ENCODE measurements at regions not wholly inside any gene's neighbourhood (a gene's known extent, or its start where the extent isn't known, plus 50 kb on each side); places are given as distances from the start of the nearest gene placed in this dataset.
"Not testable (repeated sequence)": the region's sequence is repeated elsewhere in the genome, so short reads cannot be mapped to it uniquely, and the experiment has no call there.

- H3K27me3 ChIP-seq: peaks cover 6% of the 10 kb centered on the region
- no peaks in the 10 kb centered on the region for H3K36me3 ChIP-seq (replicated peaks in 1 of 2)
- no peak overlapping the region for H3K4me3 ChIP-seq
- TF ChIP-seq CTCF (IDR thresholded peaks at IDR 0.05) (no peak), POLR2A (IDR thresholded peaks at IDR 0.05) (no peak)
- DNase-seq: no peak
- no peaks in the 10 kb centered on the region for H3K9me3 ChIP-seq (replicated peaks in 1 of 3)
- intact Hi-C loops (cut with DNase I): no loop called here
- no peak overlapping the region for H3K27ac ChIP-seq
- 49 to 69% (median 58%) methylated on average over 2 of the region's 2 CpGs for WGBS, 4 donors
- H3K4me1 ChIP-seq (replicated peaks in 1 of 2): no peaks in the 10 kb centered on the region
Measured at GRCh38 chr14:105989566-105990302, 463.4 kb downstream of the TMEM121 start.

- H3K27me3 ChIP-seq; H3K9me3 ChIP-seq (replicated peaks in 1 of 3); H3K27ac ChIP-seq; H3K4me1 ChIP-seq (replicated peaks in 1 of 2); DNase-seq; H3K4me3 ChIP-seq; H3K36me3 ChIP-seq (replicated peaks in 1 of 2); intact Hi-C loops (cut with DNase I): not testable (repeated sequence)
- 17 to 32% (median 22%) methylated on average over 5 of the region's 5 CpGs for WGBS, 4 donors
Measured at GRCh38 chr14:105991677-105992076, 465.3 kb downstream of the TMEM121 start.

GRCh38 chr14:105993814-105994213 lies 467.4 kb downstream of the TMEM121 start:
- DNase-seq: no peak
- WGBS, 4 donors: 62 to 78% (median 77%) methylated on average over 3 to 8 of the region's 8 CpGs
- TF ChIP-seq CTCF (IDR thresholded peaks at IDR 0.05): no peak
- no peak for TF ChIP-seq POLR2A (IDR thresholded peaks at IDR 0.05)
- H3K4me1 ChIP-seq (replicated peaks in 1 of 2): no peaks in the 10 kb centered on the region
- intact Hi-C loops (cut with DNase I): no loop called here
- H3K27me3 ChIP-seq: peaks cover 6% of the 10 kb centered on the region
- no peak overlapping the region for H3K4me3 ChIP-seq
- no peaks in the 10 kb centered on the region for H3K36me3 ChIP-seq (replicated peaks in 1 of 2)
- H3K27ac ChIP-seq: no peak overlapping the region
- H3K9me3 ChIP-seq (replicated peaks in 1 of 3): no peaks in the 10 kb centered on the region

GRCh38 chr14:105995011-105995710 lies 468.8 kb downstream of the TMEM121 start:
- DNase-seq; H3K4me1 ChIP-seq (replicated peaks in 1 of 2); intact Hi-C loops (cut with DNase I): not testable (repeated sequence)

GRCh38 chr14:105998597-105998996 lies 472.2 kb downstream of the TMEM121 start:
- H3K27me3 ChIP-seq; H3K27ac ChIP-seq; H3K4me1 ChIP-seq (replicated peaks in 1 of 2); H3K36me3 ChIP-seq (replicated peaks in 1 of 2); intact Hi-C loops (cut with DNase I); H3K4me3 ChIP-seq; H3K9me3 ChIP-seq (replicated peaks in 1 of 3); DNase-seq: not testable (repeated sequence)
- 82 to 96% (median 86%) methylated on average over 1 of the region's 1 CpG for WGBS, 4 donors

More at GRCh38 chr14:105995011-105995710, 468.8 kb downstream of the TMEM121 start:
- 41 to 45% (median 43%) methylated on average over 3 to 4 of the region's 4 CpGs for WGBS, 4 donors
- not testable (repeated sequence) for H3K27ac ChIP-seq; H3K9me3 ChIP-seq (replicated peaks in 1 of 3); H3K36me3 ChIP-seq (replicated peaks in 1 of 2); H3K27me3 ChIP-seq; H3K4me3 ChIP-seq
